Fibroblast of the conjunctiva (primary cell): ENCODE measurements at regions not wholly inside any gene's neighbourhood (a gene's known extent, or its start where the extent isn't known, plus 50 kb on each side); places are given as distances from the start of the nearest gene placed in this dataset.

Experiments
- DNase-seq: peaks from one replicate; pipeline ENCODE4 v3.0.0-alpha.2; 2010; ENCODE audit warnings: low read depth

DNA sequence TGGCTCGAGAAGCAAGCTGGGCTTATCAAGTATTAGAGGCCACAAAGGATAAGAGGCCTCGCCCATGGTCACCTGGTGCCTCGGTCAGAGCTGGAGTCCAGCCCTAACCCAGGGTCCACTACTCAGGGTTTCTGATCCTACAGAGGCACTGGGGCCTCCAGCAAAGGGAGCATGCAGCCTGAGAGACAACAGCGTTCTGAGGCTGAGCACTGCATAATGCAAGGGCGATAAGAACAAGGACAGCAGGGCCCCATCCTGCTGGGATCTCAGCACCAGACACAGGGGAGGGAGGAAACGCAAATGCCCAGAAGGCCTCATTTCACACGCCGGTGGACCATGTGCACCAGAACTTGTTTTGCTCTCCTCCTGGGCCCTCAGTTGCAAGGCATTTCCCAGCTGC, 63.0 kb downstream of the C5orf15 start:
- no peak for DNase-seq

DNA sequence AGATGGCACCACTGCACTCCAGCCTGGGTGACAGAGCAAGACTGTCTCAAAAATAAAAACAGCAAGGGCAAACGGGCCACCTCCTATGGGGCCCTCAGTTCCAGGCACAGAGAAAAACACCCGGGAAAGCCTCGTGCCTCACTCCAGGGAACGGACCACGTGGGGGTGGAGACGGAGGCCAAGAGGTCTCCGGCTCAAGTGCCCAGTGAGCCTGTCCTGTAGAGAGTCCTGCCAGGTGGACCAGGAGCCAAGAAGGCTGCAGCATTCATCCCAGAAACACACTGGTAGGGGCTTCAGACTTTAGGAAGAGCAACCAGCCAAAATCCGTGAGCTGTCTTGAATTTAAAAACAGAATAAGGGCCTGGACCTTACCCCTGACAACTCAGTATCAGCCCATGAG, 63.8 kb downstream of the C5orf15 start:
- no peak for DNase-seq

DNA sequence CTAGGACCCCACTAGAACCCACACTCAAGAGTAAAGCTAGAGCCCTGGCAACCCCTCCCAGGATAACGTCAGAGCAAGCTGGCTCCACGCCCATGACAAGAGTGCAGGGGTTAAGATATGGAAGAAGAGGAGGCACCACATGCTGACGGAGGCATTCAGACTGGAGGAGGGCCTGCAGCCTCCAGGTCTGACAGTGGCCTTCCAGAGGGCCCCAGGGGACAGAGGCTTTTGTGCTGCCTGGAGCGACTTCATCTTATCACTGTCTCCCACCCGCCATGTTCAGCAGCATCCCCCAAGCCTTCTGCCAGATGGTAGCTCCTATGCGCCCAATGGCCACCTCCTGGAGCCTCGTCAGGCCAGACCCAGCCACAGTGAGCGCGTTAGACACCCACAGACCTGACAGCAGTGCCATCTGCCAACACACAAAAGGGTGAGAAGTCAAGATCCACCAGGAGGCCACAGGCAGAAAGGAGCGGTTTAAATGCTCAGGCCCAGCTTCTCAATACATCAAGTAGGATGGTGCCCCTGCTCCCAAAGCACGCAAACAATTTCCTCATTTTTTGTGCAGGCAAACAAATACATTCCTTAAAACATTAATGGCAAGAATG, 65.8 kb downstream of the C5orf15 start:
- DNase-seq: no peak

DNA sequence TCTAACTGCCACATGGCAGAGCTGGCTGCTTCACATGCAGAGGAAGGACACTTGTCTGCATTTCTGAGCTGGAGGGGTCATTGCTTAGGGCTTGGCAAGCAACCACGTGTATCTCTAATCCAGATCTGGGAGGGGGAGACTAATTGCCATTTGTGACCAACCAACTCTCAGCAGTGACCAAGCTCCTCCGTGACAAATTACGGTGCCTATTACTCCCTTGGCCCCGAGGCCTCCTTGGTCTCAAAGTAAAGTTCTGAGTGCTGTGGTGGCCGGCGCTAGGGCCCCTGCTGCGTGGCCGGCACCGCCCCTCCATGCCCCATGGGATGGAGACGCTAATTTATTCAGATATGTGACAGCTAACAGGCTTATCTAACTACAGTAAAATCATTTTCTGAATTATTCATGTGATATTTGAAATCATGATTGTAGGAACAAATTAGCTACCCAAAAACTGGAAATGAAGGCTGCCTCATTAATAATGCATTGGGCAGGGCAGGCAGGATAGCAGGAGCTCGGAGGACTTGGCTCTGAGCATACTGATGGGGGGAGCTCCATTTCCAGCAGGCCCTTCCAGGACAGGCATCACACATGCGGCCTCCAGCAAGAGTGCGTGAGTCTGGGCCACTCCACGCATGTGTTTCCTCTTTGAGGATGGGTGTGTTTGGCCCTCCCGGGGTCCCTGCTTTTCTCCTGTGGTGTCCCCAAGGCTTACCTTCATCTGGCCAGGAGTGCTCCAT, 67.7 kb downstream of the C5orf15 start:
- DNase-seq: no peak

DNA sequence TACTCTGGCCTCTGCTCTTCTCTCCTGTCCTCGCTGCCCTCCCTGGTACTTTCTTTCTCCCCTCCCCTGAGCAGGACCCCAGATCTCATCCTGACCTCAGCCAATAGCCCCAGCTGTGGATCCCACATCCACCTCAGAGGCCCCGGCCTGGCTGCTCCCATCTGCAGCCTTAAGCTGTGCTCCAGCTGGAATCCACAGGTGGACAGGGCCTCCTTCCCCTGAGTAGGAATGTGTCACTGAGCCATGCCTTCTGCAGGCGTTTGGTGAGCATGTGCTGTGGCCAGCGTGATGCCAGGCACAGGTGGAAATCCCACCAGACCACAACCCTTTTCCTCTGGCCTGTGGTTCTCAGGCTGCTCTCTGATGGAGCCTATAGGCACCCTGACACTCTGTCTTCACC, 68.9 kb downstream of the C5orf15 start:
- DNase-seq: no peak

DNA sequence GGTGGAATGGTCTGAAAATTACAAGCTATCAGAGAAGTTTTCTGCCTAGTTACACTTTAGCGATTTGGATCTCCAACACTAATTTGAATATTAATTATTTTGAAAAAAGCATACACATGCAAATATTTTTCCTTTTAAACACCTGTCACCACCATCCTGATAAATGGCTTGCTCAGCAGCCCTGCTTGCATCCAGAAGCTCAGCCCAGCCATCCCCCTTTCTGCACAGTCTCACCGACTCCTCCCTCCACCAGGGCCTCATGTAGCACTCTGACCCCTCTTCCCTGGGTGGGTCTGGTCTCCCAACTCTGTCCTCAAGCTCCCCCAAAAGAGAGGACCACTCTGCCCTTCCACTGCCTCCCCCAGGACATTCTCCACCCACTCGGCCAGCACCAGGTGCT, 70.0 kb downstream of the C5orf15 start:
- DNase-seq: no peak

DNA sequence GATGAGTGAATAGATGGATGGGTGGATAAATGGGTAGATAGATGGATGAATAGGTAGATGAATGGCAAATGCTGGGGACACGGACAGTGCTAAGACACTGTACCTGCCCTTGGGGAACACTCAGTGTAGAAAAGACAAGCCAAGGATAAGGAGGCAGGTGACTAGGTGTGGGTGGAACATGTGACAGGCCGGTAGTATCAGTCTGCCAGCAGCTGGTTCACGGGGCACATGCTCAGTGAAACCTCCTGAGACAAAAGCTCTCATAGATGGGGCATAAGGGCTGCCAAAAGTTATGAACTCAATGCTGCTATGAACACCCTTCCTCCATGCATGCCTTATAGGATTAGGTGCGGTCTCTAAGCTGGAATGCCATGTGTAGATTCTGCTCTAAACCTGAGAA, 71.0 kb downstream of the C5orf15 start:
- no peak for DNase-seq

DNA sequence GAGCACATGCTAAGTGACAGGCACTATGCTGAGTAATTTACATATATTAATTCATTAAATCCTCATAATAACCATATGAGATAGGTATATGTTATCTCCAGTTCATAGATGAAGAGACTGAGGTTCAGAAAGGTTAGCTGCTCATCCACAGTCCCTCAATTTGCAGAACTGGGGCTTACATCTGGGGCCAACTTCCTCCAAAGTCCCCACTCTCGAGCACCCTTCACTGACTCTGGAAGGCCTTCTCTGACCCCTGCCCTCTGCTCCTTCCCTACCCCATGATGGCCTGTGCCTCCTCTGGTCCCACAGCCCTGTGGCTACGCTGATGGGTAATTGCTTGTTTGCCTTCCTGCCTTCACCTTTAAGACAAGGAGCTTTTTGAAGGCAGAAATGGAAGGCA, 71.6 kb downstream of the C5orf15 start:
- no peak for DNase-seq

DNA sequence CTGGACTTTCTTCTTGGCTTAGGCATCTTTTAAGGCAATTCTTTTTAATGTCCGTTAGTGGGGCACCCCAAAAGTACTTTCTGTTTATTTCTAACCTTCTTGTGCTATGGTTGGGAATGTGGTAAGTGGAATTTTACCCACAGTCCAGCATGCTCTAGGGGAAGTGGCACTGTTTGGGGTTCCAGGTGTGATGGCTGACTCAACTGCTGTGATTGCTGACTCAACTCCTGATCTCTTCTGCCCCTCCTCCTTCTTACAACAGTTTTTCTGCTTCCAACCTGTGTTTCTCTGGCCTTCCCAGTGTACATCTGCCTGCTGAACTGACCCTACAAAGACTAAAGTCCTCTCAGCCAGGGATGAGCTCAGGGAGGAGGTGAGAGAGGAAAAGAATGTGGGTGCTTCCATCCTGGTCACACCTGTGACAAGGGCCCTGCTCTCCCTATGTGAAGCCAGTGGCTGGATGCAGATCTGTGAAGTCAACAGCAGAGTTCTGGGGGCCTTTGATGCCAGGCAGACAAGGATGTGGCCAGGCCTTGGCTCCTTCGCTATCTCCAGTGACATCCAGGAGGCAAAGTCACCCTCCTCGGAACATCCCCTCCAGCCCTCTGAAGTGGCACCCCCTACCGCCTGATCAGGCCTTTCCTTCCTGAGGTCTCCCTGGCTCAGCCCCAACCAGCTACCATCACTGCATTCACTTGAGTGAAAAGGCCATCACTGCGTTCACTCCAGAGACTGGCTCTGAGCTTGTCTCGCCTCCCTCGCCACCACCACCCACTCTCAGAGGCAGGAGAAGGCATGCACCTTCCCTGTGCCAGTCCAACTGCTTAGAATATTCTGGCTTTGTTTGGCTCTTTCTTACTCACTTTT, 72.2 kb downstream of the C5orf15 start:
- DNase-seq: no peak

DNA sequence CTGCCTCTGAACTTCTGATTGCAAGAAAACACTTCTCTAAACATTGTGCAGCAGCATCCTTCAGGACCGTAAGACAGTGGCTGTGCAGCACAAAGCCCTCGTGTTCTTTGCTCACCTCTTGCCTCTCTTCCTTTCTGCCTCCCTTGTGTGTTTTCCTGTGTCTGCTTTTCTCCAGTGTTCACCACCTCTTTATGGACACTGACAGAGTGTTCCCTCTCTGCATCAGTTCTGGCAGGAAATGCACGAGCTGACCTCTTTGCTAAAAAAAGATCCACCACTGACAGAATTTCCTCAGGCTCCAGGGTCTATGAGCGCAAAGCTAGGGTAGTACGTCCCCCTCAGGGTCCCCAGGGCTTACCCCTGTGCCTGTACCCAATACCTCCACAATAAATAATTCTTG, 74.3 kb downstream of the C5orf15 start:
- no peak for DNase-seq

DNA sequence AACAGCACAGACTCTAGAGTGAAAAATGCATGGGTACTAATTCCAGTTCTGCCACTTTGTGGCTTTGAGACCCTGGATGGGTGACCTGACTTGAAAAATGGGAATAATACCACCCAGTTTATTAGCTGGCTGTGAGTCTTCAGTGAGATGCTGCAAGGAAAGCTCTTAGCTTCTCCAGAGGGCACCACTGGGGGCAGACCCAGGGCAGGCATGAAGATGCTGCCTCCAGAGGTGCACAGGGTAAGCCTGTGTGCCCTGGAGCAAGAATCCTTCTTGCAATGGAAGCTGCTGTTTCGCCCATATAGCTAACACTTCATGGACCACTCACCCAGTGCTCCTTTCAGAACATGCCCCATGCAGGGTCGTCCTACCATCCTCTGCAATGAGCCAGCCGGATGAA, 75.7 kb downstream of the C5orf15 start:
- no peak for DNase-seq

DNA sequence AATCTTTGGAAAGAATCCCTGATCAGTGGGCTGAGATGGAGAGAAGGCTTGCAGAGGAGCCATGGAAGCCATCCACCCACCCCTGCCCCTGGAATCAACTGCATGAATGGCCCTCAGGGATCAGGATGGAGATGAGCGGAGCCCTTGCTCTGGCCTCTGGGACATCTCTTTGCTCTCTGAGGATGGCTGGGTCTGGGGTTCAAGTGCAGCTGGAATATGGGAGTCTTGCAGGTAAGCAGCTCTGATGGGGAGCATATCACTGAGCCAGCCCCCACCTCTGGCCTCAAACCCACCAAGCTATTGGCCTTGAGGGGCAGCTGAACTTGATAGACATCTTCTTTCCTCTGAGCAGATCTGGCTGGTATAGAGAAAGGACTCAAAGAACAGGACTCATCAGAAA, 76.1 kb downstream of the C5orf15 start:
- no peak for DNase-seq

DNA sequence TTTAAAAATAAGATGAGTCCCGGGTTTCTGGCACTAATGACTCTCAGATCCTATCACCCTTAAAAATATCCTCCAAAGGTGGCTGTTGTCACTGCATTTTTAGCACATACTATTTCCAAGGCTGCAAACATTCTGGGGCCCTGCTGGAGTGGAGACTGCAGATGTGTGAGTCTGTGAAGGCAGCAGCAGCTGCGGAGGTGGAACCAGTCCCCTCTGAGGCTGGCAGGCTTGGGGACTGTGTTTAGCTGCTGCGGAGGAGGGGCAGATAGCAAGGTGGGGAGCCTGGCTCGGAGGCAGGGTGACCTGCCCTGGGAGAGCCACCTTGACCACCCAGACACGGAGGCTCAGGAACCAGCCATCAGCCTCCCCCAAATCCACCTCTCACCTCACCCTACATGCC, 77.0 kb downstream of the C5orf15 start:
- no peak for DNase-seq

DNA sequence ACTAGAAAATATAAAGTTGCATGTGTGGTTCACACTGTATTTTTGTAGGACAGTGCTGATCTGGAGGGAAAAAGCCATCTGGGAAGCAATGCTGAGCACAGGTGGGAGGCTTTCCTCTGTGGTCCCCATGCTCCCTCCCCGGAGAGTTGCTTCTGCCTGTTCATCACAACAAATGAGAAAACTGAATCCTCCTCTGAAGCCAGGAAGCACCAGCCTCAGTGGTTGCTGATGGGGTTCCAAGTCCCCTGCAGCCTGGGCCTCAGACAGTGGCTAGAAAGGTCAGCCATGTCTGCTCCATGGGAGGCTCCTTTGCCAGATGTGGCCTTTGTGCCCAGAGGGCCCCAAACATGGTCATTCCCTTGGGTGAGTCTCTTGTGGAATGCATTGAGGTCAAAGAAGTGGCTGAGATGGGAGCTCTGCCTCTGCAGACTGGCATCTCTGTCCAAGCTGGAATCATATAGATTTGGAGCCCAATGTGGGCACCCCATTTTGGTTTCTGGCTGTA, 77.6 kb downstream of the C5orf15 start:
- no peak for DNase-seq

DNA sequence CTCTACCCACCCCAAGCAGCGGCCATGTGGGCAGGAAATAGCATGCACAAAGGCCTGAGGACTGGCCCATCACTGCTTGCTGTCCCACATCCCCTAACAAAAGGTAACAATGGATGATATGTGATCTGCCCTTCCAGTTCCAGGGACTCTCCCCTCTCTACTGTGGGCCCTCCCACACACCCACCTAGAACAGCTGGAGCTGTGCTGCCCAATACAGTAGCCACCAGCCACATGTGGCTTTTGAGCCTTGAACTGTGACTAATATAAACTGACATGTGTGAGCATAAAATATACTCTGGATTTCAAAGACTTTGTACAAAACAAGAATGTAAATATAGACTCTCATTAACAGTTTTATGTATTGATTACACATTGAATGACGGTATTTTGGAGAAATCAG, 78.1 kb downstream of the C5orf15 start:
- DNase-seq: no peak

DNA sequence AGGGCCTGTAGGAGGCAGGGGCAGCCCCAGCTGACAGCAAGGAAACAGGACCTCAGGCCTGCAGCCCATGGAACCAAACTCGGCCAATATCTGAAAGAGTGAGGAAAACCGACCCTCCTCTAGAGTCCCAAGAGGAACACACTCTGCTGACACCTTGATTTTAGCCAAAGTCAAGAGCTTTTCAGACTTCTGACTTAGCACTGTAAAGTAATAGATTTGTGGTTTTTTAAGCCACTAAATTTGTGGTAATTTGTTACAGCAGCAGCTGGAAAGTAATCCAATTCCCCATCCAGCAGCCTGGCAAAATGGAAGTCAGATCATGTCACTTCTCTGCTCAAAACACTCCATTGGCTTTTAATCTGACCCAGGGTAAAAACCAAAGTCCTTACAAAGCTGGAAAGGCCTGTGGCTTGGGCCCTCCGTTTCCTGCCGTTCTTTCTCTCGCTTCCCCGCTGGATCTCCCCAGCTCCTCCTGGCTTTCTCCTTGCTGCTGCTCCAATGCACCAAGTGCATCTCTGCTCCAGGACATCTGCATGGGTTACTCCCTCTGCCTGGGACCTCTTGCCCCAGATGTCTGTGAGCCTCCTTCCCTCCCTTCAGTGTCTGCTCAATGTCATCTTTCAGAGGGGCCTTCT, 79.0 kb downstream of the C5orf15 start:
- no peak for DNase-seq

DNA sequence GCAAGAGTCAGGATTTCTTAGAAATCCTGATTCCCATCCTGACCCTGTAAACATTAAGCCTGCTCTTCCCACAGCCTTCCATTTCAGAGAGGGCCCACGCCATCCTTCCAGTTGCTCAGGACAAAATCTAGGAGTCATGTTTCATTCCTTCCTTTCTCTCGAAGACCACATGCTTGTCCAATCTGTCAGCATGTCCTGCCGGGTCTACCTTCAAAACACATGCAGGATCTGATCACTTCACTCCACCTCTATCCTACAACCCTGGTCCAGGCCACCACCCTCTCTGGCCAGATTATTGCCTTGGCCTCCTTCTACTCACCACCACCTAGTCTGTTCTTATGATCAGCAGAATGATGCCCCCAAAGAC, 79.8 kb downstream of the C5orf15 start:
- no peak for DNase-seq

DNA sequence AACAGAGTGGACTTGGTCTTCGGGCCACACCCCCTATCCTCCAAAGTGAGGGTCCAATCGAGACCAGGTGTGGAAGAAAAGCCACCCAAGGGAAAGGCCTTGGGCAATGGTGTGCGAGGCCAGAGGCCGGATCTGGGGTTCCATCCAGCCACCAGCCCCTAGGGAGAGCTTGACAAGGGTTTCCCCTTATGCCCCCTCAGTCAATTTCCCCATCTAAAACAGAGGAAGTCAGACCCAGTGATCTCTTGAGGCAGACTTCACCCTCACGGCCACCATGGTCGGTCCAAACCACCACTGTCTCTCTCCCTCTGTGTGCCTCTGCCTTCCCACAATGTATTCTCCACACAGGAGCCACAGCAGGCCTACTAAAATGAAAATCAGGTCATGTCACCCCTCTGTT, 82.9 kb downstream of the C5orf15 start:
- no peak for DNase-seq

DNA sequence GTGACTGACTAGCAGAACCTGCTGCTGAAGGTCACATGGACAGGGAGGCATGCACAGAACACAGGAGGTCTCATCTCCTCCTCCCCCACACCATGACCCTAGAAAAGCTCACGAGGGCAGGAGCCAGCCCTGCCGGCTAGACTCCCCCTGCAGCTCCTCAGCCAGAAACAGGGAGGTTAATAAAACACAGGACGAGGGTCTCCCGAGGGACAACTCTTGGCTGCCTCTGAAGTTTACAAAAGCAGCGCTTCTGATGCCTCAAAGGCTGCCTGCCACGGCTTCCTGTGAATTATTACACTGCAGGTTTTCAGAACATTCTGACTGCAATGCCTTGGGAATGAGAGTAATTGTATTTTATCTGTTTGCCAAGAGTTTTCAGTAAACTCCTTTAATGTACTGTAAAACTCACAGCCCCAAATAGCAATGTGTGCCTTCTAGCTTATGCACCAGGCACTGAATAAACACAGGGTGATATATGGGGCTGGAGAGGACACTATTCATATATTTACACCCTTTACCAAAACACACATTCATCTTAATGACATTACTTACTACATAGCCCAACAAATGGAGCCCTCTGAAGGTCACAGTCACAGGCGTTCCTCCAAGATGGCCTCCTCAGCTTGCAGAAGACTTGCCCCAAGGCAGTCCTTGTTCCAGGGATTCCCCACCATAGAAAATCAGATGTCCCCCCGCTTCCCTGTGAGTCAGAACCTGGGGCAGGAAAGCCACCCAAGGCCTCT, 83.7 kb downstream of the C5orf15 start:
- peak; percentile 17 for DNase-seq

DNA sequence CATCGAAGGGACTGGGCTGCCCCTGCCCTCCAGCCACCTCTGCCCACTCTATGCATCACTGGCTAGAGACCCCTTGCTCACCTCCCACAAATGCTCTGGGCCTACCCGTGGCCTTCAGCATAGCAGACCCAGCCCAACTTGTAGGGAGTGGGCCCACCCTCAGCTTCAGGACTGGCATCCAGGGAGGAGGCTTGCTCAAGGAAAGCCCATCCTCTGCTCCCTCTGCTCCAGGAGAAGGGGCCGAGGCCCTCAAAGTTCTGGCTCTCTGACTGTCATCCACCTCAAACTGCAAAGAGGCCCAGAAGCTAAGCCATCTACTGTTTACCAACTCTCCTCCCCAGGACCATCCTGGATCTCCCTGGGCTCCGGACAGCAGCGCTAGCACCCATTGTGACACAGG, 84.5 kb downstream of the C5orf15 start:
- no peak for DNase-seq

DNA sequence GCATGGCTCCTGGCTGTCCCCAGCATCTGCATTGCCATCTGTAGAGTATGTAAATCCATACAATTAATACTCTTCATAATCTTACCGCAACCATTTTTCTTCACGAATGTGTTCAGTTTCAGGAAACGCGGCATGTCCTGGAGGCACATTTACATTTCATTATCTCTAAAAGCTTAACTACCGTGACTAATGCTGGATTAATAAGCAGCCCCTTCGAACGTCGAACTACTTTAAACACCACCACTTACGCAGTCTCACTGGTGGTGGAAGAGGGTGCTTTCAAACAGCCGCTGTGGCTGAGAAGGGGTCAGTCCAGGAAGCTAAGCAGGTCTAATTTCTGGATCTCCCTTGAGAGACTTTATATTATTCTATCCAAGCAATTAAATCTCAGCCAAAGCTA, 85.6 kb downstream of the C5orf15 start:
- DNase-seq: no peak

DNA sequence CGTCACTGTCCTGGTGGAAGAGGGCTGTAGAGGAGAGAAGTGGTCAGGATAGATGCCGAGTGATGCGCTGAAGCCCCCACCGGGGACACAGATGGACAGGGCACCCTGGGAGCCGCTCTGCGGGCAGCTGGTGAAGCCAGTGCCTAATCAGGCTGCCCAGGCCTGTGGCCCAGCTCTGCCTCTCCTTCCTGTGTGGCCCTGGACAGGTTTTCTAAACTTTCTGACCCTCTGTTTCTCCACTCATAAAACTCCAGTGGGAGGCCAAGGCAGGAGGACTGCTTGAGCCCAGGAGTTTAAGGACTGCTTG, 86.1 kb downstream of the C5orf15 start:
- DNase-seq: no peak
